Adrenal gland (tissue), 9 donors: ENCODE measurements at regions not wholly inside any gene's neighbourhood (a gene's known extent, or its start where the extent isn't known, plus 50 kb on each side); places are given as distances from the start of the nearest gene placed in this dataset.

Experiments used
- DNase-seq, 7 donors: peaks; one replicate each; pipeline ENCODE4 v3.0.0-alpha.2; 2019 to 2020
- H3K27ac ChIP-seq, 5 donors: fragments of 200-600 bp; sonication (generic) in 4 of 5; 1 replicate in 3 of 5; 2 replicates in 2 of 5; pipeline versions ENCODE4 v1.5.1 to v1.8.0; 2016 to 2020; ENCODE audit warnings: mild to moderate bottlenecking in 1 of 5
- H3K27me3 ChIP-seq: fragments of 200-600 bp; 2 replicates; pipeline ENCODE4 v1.8.0; 2021
- H3K36me3 ChIP-seq, 2 donors: fragments of 200-600 bp; replicated peaks in 1 of 2; 1 replicate in 1 of 2; 2 replicates in 1 of 2; pipeline versions ENCODE4 v1.5.1 to v1.8.0; 2018 to 2022
- H3K4me1 ChIP-seq, 2 donors: fragments of 200-600 bp; replicated peaks in 1 of 2; 1 replicate in 1 of 2; 2 replicates in 1 of 2; pipeline versions ENCODE4 v1.5.1 to v1.8.0; 2018 to 2021
- H3K4me3 ChIP-seq, 4 donors: fragments of 200-600 bp; sonication (generic) in 3 of 4; one replicate each; pipeline ENCODE4 v1.5.1; 2016 to 2018
- H3K9me3 ChIP-seq, 3 donors: fragments of 200-600 bp; sonication (generic) in 1 of 3; replicated peaks in 1 of 3; 1 replicate in 2 of 3; 2 replicates in 1 of 3; pipeline versions ENCODE4 v1.5.1 to v1.8.0; 2016 to 2021
- POLR2A ChIP-seq, 2 donors: fragments of 450-650 bp; IDR thresholded peaks; one replicate each; pipeline ENCODE4 v1.6.1; 2017; ENCODE audit warnings: antibody characterized with exemption in 2 of 2, mild to moderate bottlenecking in 2 of 2, moderate library complexity in 1 of 2
- WGBS, 4 donors: extraction: QIAGEN DNeasy Blood & Tissue Kit in 2 of 4; methylation state at CpG; one replicate each; pipeline versions ENCODE4 v1.1.5 to v1.1.7; 2013 to 2017; 5-methylcytosine and 5-hydroxymethylcytosine counted together
- intact Hi-C, 2 donors: fragments of 100-400 bp; cut with DNase I; formaldehyde crosslinking; loops; one replicate each; pipeline versions ENCODE4 v1.14.1 to v1.15.0; 2022 to 2023
- TF ChIP-seq, protein P1 (sequence below), 6 experiments: fragments of 450-650 bp in 4 of 6; fragments of 200-600 bp in 2 of 6; sonication (generic) in 1 of 6; IDR thresholded peaks; 1 replicate in 5 of 6; 2 replicates in 1 of 6; pipeline versions ENCODE4 v1.5.1 to v1.8.0; 2016 to 2021; ENCODE audit warnings: antibody characterized with exemption in 6 of 6, mild to moderate bottlenecking in 2 of 6, moderate library complexity in 1 of 6
- donor health status: healthy with polysubstance abuse.
- donor health status: Bipolar disorder and iron deficiency.
- donor health status: DM: yes; HTN: yes; CAD: no.
- donor health status: DM: no; HTN: no; CAD: no.
- donor health status: DM: no; HTN: no; CAD: no.

DNA sequence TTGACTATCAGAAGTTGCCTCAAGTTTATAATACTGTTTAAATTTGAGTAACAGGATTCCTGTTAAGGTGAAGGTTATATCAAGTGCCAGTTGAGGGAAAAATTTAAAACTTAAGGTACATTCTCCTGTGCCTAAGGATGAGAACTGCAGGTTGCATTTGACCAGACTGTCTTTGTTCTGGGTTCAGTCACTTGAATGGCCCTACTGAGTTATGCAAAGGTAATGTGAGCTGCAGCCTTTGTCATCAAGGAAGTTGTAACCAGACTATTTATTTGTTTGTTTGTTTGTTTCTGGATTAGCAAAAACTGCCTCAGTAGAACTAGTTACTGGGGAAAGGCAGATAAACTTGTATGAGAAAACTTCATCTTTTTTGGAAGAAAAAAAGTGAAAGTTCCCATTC, 131.9 kb downstream of the ATOH1 start:
- H3K27me3 ChIP-seq, result no peaks in the 10 kb centered on the region
- no peak for DNase-seq
- intact Hi-C loops, result no loop called here
- TF ChIP-seq, protein P1, sequence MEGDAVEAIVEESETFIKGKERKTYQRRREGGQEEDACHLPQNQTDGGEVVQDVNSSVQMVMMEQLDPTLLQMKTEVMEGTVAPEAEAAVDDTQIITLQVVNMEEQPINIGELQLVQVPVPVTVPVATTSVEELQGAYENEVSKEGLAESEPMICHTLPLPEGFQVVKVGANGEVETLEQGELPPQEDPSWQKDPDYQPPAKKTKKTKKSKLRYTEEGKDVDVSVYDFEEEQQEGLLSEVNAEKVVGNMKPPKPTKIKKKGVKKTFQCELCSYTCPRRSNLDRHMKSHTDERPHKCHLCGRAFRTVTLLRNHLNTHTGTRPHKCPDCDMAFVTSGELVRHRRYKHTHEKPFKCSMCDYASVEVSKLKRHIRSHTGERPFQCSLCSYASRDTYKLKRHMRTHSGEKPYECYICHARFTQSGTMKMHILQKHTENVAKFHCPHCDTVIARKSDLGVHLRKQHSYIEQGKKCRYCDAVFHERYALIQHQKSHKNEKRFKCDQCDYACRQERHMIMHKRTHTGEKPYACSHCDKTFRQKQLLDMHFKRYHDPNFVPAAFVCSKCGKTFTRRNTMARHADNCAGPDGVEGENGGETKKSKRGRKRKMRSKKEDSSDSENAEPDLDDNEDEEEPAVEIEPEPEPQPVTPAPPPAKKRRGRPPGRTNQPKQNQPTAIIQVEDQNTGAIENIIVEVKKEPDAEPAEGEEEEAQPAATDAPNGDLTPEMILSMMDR (IDR thresholded peaks at IDR 0.05), result no peak
- no peak for TF ChIP-seq POLR2A (IDR thresholded peaks at IDR 0.05)
- no peaks in the 10 kb centered on the region for H3K36me3 ChIP-seq
- no peaks in the 10 kb centered on the region for H3K9me3 ChIP-seq
- no peaks in the 10 kb centered on the region for H3K4me1 ChIP-seq
- no peak overlapping the region for H3K4me3 ChIP-seq
- H3K27ac ChIP-seq, result no peak overlapping the region

DNA sequence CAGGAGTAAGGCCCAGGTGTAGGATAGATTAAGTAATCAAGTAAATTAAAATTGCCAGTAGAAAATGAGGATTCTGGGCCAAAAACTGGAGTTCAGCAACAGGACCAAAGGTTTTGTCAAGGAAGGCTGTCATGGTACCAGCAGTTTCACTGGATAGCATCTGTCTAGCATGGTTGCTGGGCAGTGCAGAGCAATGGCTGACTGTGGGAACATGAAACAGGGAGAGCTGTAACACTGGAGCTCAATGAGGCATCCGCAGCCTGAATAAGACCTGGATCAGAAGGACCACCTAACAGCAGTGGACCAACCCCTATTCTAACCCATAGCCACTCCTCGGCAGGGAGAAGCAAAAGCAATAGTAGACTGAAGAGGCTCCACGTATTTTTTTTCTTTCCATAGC, 132.4 kb downstream of the ATOH1 start:
- Histone ChIP-seq H3K9me3 (no peaks in the 10 kb centered on the region), H3K36me3 (no peaks in the 10 kb centered on the region), H3K27ac (no peak overlapping the region), H3K4me3 (no peak overlapping the region), H3K27me3 (no peaks in the 10 kb centered on the region), H3K4me1 (no peaks in the 10 kb centered on the region)
- TF ChIP-seq, protein P1 (IDR thresholded peaks at IDR 0.05), result no peak
- no peak for TF ChIP-seq POLR2A (IDR thresholded peaks at IDR 0.05)
- 64 to 91% (median 78%) methylated on average over 3 of the region's 3 CpGs for WGBS, 4 donors
- intact Hi-C loops, result no loop called here
- no peak for DNase-seq

DNA sequence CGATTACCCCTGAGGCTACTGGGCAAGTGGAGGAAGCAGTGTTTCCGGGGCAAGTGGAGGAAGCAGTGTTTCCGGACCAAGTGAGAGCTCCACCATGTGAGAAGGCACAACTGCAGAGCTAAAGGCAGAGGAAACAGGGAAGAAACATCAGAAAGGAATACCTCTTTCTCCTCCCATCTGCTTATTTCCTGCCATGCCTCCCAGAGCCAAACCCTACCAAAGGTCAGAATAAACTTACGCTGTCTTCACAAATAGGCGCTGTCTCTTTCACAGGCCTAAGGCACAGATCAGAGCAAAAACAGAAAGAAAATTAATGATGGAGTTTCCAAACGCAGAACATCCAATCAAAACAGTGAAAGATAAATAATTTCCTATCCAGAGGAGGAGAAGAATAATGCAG, 153.0 kb downstream of the ATOH1 start:
- no peak for TF ChIP-seq POLR2A (IDR thresholded peaks at IDR 0.05)
- TF ChIP-seq, protein P1 (IDR thresholded peaks at IDR 0.05), result no peak
- H3K36me3 ChIP-seq, result no peaks in the 10 kb centered on the region
- no peaks in the 10 kb centered on the region for H3K9me3 ChIP-seq
- intact Hi-C loops, result no loop called here
- H3K4me1 ChIP-seq, result no peaks in the 10 kb centered on the region
- no peak overlapping the region for H3K27ac ChIP-seq
- no peaks in the 10 kb centered on the region for H3K27me3 ChIP-seq
- DNase-seq, result no peak
- H3K4me3 ChIP-seq, result no peak overlapping the region
- 60 to 62% (median 60%) methylated on average over 6 of the region's 6 CpGs for WGBS, 4 donors

DNA sequence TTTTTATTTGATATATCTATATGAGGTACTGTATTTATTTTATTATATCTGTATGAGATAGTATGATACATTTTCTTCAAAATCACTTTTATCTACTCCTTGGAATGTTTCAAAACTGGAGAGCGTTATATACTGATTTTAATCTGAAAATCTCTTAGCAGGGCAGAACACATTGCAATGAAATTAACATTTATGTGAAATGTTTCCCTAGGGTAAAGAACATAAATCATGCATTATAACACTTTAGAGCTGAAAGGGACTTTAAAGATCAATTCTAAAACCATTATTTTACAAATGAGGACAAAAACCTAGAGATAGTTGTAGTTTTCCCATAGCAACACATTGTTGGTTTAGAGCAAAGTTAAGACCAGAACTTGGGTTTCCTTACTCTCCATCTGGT, 153.7 kb downstream of the ATOH1 start:
- no peaks in the 10 kb centered on the region for H3K4me1 ChIP-seq
- 76 to 91% (median 82%) methylated on average over 1 of the region's 1 CpG for WGBS, 4 donors
- no peak for DNase-seq
- H3K36me3 ChIP-seq, result no peaks in the 10 kb centered on the region
- H3K27ac ChIP-seq, result no peak overlapping the region
- intact Hi-C loops, result no loop called here
- no peaks in the 10 kb centered on the region for H3K27me3 ChIP-seq
- TF ChIP-seq, protein P1 (IDR thresholded peaks at IDR 0.05), result no peak
- TF ChIP-seq POLR2A (IDR thresholded peaks at IDR 0.05), result no peak
- no peaks in the 10 kb centered on the region for H3K9me3 ChIP-seq
- no peak overlapping the region for H3K4me3 ChIP-seq
